22Rv1 (cell line): ENCODE measurements at regions not wholly inside any gene's neighbourhood (a gene's known extent, or its start where the extent isn't known, plus 50 kb on each side); places are given as distances from the start of the nearest gene placed in this dataset.
"Not testable (repeated sequence)": the region's sequence is repeated elsewhere in the genome, so short reads cannot be mapped to it uniquely, and the experiment has no call there.

Experiments used
- H3K27ac ChIP-seq: fragments of 450-650 bp; 2 replicates; pipeline ENCODE4 v1.5.1; 2017
- CTCF ChIP-seq: fragments of 450-650 bp; IDR thresholded peaks from 2 replicates; pipeline ENCODE4 v1.5.1; 2017; ENCODE audit warnings: mild to moderate bottlenecking
- ZFX ChIP-seq: fragments of 450-650 bp; IDR thresholded peaks from 2 replicates; pipeline ENCODE4 v1.6.1; 2017; ENCODE audit warnings: antibody characterized with exemption, borderline replicate concordance

DNA sequence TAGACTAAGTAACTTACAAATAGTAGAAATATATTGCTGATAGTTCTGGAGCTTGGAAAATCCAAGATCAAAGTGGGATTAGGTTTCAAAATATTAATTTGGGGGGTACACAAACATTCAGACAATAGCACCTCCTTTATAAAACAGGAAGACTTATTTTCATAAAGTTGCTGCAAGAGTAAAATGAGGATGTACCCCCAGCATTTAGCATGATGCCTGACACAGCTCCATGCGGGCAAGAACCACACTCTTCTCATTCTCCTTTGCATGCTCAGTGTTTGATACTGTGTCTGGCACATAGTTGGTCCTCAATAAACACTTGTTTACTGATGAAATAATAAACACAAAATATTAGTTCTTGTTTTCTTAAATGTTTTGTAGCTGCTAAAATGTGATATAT is 332.9 kb downstream of the TFAP2A start:
- H3K27ac ChIP-seq, result no peak overlapping the region
- no peak for TF ChIP-seq CTCF
- no peak for TF ChIP-seq ZFX

DNA sequence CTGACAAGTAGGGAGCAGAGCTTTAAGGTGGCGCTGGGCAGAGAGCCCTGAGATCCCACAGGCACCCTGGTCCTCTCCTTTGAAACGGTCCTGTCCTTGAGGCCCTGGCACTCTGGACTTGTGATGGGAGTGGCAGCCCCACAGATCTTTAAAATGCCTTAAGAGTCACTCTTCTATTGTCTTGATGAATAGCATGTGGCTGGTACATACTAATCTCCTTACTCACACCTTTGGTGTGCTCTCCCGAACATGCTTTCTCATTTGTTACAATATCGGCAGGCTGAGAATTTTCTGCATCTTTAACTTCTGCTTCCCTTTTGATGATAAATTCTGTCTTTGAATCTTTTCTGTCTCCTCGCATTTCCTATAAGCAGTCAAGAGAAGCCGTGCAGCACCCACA is 333.8 kb downstream of the TFAP2A start:
- TF ChIP-seq ZFX (no peak), CTCF (no peak)
- no peak overlapping the region for H3K27ac ChIP-seq

GRCh38 chr6:10080561-10080960 is 334.3 kb downstream of the TFAP2A start:
- TF ChIP-seq CTCF (no peak), ZFX (no peak)
- H3K27ac ChIP-seq, result no peak overlapping the region

- TF ChIP-seq CTCF (no peak), ZFX (no peak)
- H3K27ac ChIP-seq, result no peak overlapping the region
Measured at GRCh38 chr6:10078581-10078980, 336.3 kb downstream of the TFAP2A start.

DNA sequence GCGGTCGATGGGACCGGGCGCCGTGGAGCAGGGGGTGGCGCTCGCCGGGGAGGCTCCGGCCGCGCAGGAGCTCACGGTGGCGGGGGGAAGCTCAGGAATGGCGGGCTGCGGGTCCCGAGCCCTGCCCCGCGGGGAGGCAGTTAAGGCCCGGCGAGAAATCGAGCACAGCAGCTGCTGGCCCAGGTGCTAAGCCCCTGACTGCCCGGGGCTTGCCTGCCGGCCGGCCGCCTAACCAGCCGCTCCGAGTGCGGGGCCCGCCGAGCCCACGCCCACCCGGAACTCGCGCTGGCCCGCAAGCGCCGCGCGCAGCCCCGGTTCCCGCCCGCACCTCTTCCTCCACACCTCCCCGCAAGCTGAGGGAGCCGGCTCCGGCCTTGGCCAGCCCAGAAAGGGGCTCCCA is 340.1 kb downstream of the TFAP2A start:
- not testable (repeated sequence) for H3K27ac ChIP-seq

- TF ChIP-seq ZFX (no peak), CTCF (no peak)
- H3K27ac ChIP-seq, result no peak overlapping the region
Measured at GRCh38 chr6:10073341-10073740, 341.5 kb downstream of the TFAP2A start.

DNA sequence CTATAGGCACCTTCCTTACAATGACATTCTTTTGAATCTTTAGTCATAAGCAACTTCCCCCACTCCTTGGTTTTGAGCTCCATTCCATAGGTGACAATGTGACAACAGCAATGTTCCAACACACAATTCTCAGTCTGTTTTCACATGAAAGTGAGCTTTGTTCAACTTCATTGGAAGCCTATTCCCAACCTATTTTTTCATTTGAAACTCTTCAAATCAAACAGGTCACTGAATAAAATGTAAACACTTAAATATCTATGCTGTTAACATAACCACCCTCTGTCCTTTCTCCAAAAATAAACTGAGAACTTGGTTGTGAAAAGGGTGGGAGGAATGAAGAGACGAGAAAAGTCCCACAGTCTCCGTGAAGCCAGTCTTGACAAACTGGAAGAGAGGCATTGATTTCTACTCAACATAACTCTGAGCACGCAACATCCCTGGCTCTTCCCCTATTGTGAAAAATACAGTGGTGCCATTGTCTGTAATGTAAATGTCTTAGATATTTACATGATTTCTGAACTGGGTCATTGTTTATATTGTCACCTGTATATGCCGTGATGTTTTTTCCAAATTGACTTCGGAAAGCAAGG is 343.1 kb downstream of the TFAP2A start:
- no peak overlapping the region for H3K27ac ChIP-seq
- TF ChIP-seq ZFX (no peak), CTCF (no peak)

DNA sequence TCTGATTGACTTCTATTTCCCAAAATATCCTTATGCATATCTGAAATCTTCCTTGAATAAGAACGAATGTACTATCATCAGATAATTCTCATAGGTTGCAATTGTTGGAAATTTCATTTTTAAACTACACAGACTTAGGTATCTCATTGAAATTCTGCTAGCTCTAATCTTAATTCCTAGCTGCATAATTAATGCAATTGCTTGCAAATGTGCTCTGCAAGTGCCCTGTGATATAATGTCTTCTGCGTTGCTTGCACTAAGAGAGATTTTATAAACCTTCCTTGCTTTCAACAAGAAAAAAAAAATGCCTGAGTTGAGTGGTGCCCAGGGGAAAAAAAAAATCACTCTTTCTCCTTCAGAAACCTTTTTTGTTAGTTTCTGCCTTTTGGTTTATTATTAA is 354.9 kb downstream of the TFAP2A start:
- H3K27ac ChIP-seq, result no peak overlapping the region
- TF ChIP-seq CTCF, result no peak
- TF ChIP-seq ZFX, result no peak
